Adrenal gland (tissue), 5 donors: ENCODE measurements at regions not wholly inside any gene's neighbourhood (a gene's known extent, or its start where the extent isn't known, plus 50 kb on each side); places are given as distances from the start of the nearest gene placed in this dataset.

Source experiments
- POLR2A ChIP-seq, 2 donors: fragments of 450-650 bp; IDR thresholded peaks; one replicate each; pipeline ENCODE4 v1.6.1; 2017; ENCODE audit warnings: antibody characterized with exemption in 2 of 2, mild to moderate bottlenecking in 2 of 2, moderate library complexity in 1 of 2
- TF ChIP-seq, protein P1 (sequence below), 6 experiments: fragments of 450-650 bp in 4 of 6; fragments of 200-600 bp in 2 of 6; sonication (generic) in 1 of 6; IDR thresholded peaks; 1 replicate in 5 of 6; 2 replicates in 1 of 6; pipeline versions ENCODE4 v1.5.1 to v1.8.0; 2016 to 2021; ENCODE audit warnings: antibody characterized with exemption in 6 of 6, mild to moderate bottlenecking in 2 of 6, moderate library complexity in 1 of 6
- donor health status: DM: no; HTN: no; CAD: no.

DNA sequence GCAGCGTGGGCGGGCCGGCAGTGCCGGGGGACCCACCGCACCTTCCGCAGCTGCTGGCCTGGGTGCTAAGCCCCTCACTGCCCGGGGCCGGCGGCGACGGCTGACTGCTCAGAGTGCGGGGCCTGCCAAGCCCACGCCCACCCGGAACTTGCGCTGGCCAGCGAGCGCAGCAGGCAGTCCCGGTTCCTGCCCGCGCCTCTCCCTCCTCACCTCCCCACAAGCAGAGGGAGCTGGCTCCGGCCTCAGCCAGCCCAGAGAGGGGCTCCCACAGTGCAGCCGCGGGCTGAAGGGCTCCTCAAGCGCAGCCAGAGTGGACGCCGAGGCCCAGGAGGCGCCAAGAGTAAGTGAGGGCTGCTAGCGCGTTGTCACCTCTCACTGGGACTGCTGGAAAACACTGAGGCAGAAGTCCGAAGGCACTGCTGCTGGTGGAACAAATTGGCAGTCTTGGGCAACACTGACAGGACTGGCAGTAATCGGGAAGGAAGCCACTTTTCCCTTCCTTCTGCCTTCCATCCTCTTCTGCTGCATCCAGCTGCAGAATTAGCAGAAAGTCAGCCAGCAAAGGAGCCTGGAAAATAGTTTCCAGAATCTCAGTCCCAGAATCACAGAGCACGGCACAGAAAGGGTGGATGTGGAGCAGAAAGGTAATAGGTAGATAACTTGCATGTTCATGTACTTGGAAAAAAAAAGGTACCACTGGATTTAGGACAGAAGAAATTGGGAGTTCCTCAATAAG lies 179.4 kb upstream of the FN1 start:
- TF ChIP-seq, protein P1, sequence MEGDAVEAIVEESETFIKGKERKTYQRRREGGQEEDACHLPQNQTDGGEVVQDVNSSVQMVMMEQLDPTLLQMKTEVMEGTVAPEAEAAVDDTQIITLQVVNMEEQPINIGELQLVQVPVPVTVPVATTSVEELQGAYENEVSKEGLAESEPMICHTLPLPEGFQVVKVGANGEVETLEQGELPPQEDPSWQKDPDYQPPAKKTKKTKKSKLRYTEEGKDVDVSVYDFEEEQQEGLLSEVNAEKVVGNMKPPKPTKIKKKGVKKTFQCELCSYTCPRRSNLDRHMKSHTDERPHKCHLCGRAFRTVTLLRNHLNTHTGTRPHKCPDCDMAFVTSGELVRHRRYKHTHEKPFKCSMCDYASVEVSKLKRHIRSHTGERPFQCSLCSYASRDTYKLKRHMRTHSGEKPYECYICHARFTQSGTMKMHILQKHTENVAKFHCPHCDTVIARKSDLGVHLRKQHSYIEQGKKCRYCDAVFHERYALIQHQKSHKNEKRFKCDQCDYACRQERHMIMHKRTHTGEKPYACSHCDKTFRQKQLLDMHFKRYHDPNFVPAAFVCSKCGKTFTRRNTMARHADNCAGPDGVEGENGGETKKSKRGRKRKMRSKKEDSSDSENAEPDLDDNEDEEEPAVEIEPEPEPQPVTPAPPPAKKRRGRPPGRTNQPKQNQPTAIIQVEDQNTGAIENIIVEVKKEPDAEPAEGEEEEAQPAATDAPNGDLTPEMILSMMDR (IDR thresholded peaks at IDR 0.05): no peak
- no peak for TF ChIP-seq POLR2A (IDR thresholded peaks at IDR 0.05)
